OCI-LY3 (cell line): ENCODE measurements at regions not wholly inside any gene's neighbourhood (a gene's known extent, or its start where the extent isn't known, plus 50 kb on each side); places are given as distances from the start of the nearest gene placed in this dataset.

Experiments
- H2AFZ ChIP-seq: fragments of 200-600, 300-600 bp; shearing (Covaris generic); 2 replicates; pipeline ENCODE4 v1.6.0; 2014; ENCODE audit warnings: antibody characterized with exemption, low read depth, low read length
- H3K27ac ChIP-seq: fragments of 200-600, 300-600 bp; sonication (generic); 2 replicates; pipeline ENCODE4 v1.5.1; 2014; ENCODE audit warnings: mild to moderate bottlenecking, low read length, moderate library complexity, mixed read lengths
- H3K27me3 ChIP-seq: fragments of 200-600, 300-600 bp; sonication (generic); 2 replicates; pipeline ENCODE4 v1.6.1; 2014; ENCODE audit warnings: low read depth, low read length, mixed read lengths
- H3K36me3 ChIP-seq: fragments of 200-600, 300-600 bp; sonication (generic); replicated peaks from 2 replicates; pipeline ENCODE3; 2014; ENCODE audit warnings: low read depth, low read length, mixed read lengths
- H3K4me1 ChIP-seq: fragments of 300-600, 200-600 bp; sonication (generic); 2 replicates; pipeline ENCODE4 v1.6.1; 2014; ENCODE audit warnings: low read length, mixed read lengths
- H3K4me2 ChIP-seq: fragments of 200-600, 300-600 bp; sonication (generic); 2 replicates; pipeline ENCODE4 v1.6.1; 2014; ENCODE audit warnings: low read length, mixed read lengths
- H3K4me3 ChIP-seq: fragments of 300-600, 200-600 bp; sonication (generic); 2 replicates; pipeline ENCODE4 v1.5.1; 2014; ENCODE audit warnings: antibody characterized with exemption, mild to moderate bottlenecking, low read length, moderate library complexity
- H3K79me2 ChIP-seq: fragments of 300-600, 200-600 bp; shearing (Covaris generic); 2 replicates; pipeline ENCODE4 v1.6.1; 2014; ENCODE audit warnings: mild to moderate bottlenecking, low read length, mixed read lengths
- H3K9ac ChIP-seq: fragments of 300-600, 200-600 bp; shearing (Covaris generic); 2 replicates; pipeline ENCODE4 v1.6.0; 2014; ENCODE audit warnings: mild to moderate bottlenecking, low read length, moderate library complexity
- H3K9me3 ChIP-seq: fragments of 200-600, 300-600 bp; shearing (Covaris generic); 2 replicates; pipeline ENCODE4 v1.6.1; 2014; ENCODE audit warnings: low read length, mixed read lengths; ENCODE audit not compliant: insufficient read depth
- H4K20me1 ChIP-seq: fragments of 200-600, 300-600 bp; sonication (generic); 2 replicates; pipeline ENCODE4 v1.6.1; 2016; ENCODE audit warnings: low read length, mixed read lengths; ENCODE audit not compliant: insufficient read depth
- CTCF ChIP-seq: fragments of 200-600, 300-600 bp; sonication (generic); IDR thresholded peaks from 2 replicates; pipeline ENCODE4 v1.5.1; 2014; ENCODE audit warnings: antibody characterized with exemption, low read length, low read depth
- EZH2phosphoT487 ChIP-seq: fragments of 200-600 bp; shearing (Covaris generic); IDR thresholded peaks from 2 replicates; pipeline ENCODE4 v1.6.1; 2018; ENCODE audit warnings: antibody characterized with exemption, mixed run types, low read depth

GRCh38 chr5:20224966-20225365 lies 237.0 kb upstream of the CDH18 start:
- no peaks in the 10 kb centered on the region for H3K27me3 ChIP-seq
- no peak overlapping the region for H3K4me2 ChIP-seq
- H4K20me1 ChIP-seq: no peaks in the 10 kb centered on the region
- H3K79me2 ChIP-seq: no peaks in the 10 kb centered on the region
- no peak overlapping the region for H3K4me3 ChIP-seq
- no peak overlapping the region for H3K9ac ChIP-seq
- no peak for TF ChIP-seq EZH2phosphoT487
- TF ChIP-seq CTCF: no peak
- no peaks in the 10 kb centered on the region for H3K9me3 ChIP-seq
- no peaks in the 10 kb centered on the region for H3K36me3 ChIP-seq
- H2AFZ ChIP-seq: no peak overlapping the region
- H3K27ac ChIP-seq: no peak overlapping the region
- peaks cover 4% of the 10 kb centered on the region; the same call in 1 of the 2 replicates for H3K4me1 ChIP-seq

DNA sequence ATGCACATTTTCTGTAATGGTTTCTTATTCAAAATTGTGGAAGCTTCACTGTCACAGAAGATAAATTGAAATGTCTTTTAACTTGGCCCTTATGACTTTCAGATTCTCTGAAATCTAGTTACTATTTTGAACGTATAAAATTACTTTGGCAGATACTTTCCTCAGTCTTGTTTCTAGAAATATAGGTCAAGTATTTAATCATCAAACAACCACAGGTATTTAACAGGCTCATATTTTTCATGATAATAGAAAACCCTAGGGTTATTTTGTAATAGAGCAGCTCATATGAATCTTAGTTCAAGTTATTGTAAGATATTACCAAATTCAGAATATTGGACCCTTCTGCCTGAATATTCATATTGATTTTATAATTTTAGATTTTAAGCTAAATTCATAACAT lies 236.0 kb upstream of the CDH18 start:
- TF ChIP-seq CTCF (no peak), EZH2phosphoT487 (no peak)
- Histone ChIP-seq H3K27ac (no peak overlapping the region), H3K4me1 (peaks cover 4% of the 10 kb centered on the region; the same call in 1 of the 2 replicates), H3K9me3 (no peaks in the 10 kb centered on the region), H3K27me3 (no peaks in the 10 kb centered on the region), H3K36me3 (no peaks in the 10 kb centered on the region), H3K4me3 (no peak overlapping the region), H3K9ac (no peak overlapping the region), H3K4me2 (no peak overlapping the region), H2AFZ (no peak overlapping the region), H3K79me2 (no peaks in the 10 kb centered on the region), H4K20me1 (no peaks in the 10 kb centered on the region)

DNA sequence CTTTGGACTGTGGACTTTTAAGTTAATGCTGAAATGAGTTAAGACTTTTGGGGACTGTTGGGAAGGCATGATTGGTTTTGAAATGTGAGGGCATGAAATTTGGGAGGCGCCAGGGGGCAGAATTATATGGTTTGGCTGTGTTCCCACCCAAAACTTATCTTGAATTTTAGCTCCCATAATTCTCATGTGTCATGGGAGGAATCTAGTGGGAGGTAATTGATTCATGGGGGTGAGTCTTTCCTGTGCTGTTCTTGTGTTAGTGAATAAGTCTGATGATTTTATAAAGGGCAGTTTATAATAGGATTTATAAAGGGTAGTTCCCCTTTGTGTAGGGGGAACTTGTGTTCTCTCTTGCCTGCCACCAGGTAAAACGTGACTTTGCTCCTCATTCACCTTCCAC lies 235.5 kb upstream of the CDH18 start:
- H3K79me2 ChIP-seq: no peaks in the 10 kb centered on the region
- H3K36me3 ChIP-seq: no peaks in the 10 kb centered on the region
- no peak overlapping the region for H3K4me2 ChIP-seq
- H3K27me3 ChIP-seq: no peaks in the 10 kb centered on the region
- no peaks in the 10 kb centered on the region for H4K20me1 ChIP-seq
- no peak overlapping the region for H2AFZ ChIP-seq
- TF ChIP-seq CTCF (no peak), EZH2phosphoT487 (no peak)
- H3K9ac ChIP-seq: no peak overlapping the region
- peaks cover 4% of the 10 kb centered on the region; the same call in 1 of the 2 replicates for H3K4me1 ChIP-seq
- no peaks in the 10 kb centered on the region for H3K9me3 ChIP-seq
- no peak overlapping the region for H3K4me3 ChIP-seq
- no peak overlapping the region for H3K27ac ChIP-seq

GRCh38 chr5:20215257-20215656 lies 227.3 kb upstream of the CDH18 start:
- Histone ChIP-seq H2AFZ (no peak overlapping the region), H3K4me1 (no peaks in the 10 kb centered on the region), H3K4me3 (no peak overlapping the region), H3K27me3 (no peaks in the 10 kb centered on the region), H3K9ac (no peak overlapping the region), H4K20me1 (no peaks in the 10 kb centered on the region), H3K79me2 (no peaks in the 10 kb centered on the region), H3K27ac (no peak overlapping the region), H3K36me3 (no peaks in the 10 kb centered on the region), H3K9me3 (no peaks in the 10 kb centered on the region), H3K4me2 (no peak overlapping the region)
- TF ChIP-seq CTCF (no peak), EZH2phosphoT487 (no peak)
